Lung microvascular endothelial cell (primary cell): ENCODE measurements at regions not wholly inside any gene's neighbourhood (a gene's known extent, or its start where the extent isn't known, plus 50 kb on each side); places are given as distances from the start of the nearest gene placed in this dataset.
"Not testable (repeated sequence)": the region's sequence is repeated elsewhere in the genome, so short reads cannot be mapped to it uniquely, and the experiment has no call there.

ENCODE experiments used
- DNase-seq, 2 donors: peaks; one replicate each; pipeline versions ENCODE4 v3.0.0 to v3.0.0-alpha.2; 2010; ENCODE audit warnings: low read depth in 2 of 2

GRCh38 chr14:84029246-84029645, 1500.7 kb upstream of the FLRT2 start:
- no peak for DNase-seq

GRCh38 chr14:84029720-84030119, 1500.2 kb upstream of the FLRT2 start:
- peak; percentile 3 to 67 for DNase-seq

DNA sequence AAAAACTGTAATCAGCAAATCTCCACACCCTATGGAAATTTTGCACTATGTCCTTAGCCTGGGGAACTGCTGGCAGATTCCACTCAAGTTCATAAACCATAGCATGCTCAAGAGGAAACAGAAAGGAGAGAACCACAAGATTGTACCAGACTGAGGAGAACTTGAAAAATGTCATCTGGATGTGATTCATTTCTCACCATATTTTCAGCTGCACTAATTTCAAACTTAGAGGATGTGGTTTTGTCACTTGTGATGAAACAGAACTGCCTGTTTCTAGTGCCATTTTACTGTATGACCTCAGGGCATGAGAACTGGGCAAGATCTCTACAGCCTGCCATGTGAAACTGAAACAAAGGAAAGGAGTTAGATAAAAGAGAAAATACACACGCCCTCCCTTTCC, 1493.1 kb upstream of the FLRT2 start:
- peak; percentile 46 to 80 for DNase-seq

- DNase-seq = no peak
These were observed 1492.4 kb upstream of the FLRT2 start for GRCh38 chr14:84037593-84037992.

DNA sequence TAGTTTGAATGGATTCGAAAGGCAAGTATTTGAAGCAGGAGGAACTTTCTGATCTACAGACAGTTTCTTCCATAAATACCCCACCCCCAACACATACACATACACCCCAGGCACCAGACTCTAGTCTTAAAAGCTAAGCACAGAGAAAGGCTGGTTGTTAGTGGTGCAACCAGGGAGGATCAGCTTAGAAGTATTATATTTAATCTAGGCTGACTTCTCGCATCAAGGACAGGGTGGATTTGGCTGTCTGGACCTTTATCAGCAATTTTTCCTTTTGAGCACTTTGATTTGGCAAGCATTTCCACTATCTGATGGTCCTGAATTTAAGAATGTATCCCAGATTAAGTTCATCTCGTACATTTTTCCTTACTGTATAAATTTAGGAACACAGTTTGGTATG, 1489.8 kb upstream of the FLRT2 start:
- DNase-seq = no peak

DNA sequence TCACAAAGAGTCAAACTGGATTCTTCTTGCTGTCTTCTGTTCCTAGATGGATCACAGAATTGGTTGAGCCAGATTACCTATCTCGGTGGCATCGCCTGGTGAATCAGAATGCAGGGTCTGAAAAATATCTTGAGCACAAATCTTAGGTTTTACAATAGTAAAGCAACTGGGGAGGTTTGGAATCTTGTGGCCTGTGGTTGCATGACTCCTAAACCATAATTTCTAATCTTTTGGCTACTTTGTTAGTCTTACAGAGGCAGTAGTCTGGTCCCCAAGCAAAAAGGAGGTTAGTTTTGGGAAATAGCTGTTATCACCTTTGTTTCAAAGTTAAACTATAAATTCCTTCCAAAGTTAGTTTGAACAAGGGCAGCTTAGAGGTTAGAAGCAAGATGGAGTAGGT, 1488.5 kb upstream of the FLRT2 start:
- no peak for DNase-seq

- no peak for DNase-seq
These were observed 1487.0 kb upstream of the FLRT2 start for GRCh38 chr14:84042992-84043391.

- peak in 1 of 2 donors; percentile 91 for DNase-seq
These were observed 1465.4 kb upstream of the FLRT2 start for GRCh38 chr14:84064316-84065125.

- DNase-seq = no peak
These were observed 1464.1 kb upstream of the FLRT2 start for GRCh38 chr14:84065811-84066210.

DNA sequence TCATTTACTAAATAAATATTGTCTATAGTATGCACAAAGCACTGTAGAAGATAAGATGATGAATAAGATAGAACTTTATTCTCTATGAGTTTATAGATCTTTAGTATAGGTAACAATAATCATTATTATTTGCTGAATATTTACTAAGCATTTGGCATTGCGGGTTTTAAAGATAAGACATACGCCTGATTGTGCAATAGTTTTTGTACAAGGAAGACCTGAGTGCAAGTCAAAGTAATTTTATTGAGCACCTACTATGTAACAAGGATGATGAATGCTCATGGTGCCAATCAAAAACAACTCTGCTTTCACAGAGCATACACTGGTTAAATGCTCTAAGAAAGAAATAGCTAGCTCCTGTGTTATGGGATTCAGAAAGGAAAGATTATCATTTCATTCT, 1461.7 kb upstream of the FLRT2 start:
- DNase-seq = no peak

GRCh38 chr14:84071061-84071460, 1458.9 kb upstream of the FLRT2 start:
- no peak for DNase-seq

DNA sequence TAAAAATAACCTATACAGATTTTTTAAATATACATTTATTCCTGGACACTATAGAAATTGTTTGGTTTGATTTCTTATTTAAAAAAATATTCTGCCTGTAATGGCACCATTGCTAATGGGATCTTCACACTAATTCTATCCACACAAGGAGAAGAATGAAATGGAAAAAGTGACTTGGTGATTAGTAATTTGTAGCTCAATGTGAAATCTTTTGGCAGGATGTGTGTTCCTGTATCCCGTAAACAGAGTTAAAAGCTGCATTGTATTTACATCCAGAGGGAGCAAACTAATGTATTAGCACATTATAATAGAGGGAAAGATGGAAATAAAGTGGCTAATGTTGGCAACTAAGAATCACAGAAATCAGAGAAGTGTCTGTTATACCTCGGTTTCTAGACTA, 1455.3 kb upstream of the FLRT2 start:
- DNase-seq = peak in 1 of 2 donors; percentile 69

DNA sequence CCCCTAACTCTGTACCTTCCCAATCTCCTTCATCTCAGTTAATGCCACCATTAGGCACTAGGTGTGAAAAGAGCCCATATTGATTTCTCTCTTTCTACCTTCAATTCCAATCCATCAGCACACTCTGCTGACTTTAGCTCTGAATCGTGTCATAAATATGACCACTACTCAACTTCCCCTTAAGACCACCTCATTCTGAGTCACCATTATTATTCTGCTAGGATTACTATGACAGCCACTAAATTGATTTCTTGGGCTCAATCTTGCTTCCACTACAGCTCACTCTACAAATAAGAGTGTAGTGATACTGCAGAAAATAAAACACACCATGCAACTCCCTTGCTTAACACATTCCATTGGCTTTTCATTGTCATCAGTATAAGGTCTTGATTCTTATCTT, 1449.0 kb upstream of the FLRT2 start:
- DNase-seq = no peak

- DNase-seq = no peak
These were observed 1445.8 kb upstream of the FLRT2 start for GRCh38 chr14:84084056-84084630.

- DNase-seq = peak in 1 of 2 donors; percentile 60
These were observed 1444.5 kb upstream of the FLRT2 start for GRCh38 chr14:84085493-84085892.

DNA sequence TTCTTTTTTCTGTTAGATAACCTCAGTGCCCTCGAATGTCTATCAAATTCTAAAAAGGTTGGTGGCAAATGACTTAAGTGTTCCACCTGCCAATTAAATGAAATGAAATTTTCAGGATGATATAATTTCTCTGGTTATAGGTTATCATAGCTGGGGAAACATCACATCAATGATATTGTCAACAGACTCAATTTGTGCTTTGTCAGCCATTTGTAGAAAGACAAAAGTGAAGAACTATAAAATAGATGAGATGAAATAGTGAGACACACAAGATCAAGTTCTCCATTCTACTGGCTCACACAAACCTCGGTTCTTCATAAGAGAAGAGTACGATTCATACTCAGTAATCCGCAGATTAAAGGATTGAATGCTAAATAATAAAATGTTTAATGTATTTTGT, 1443.2 kb upstream of the FLRT2 start:
- no peak for DNase-seq

DNA sequence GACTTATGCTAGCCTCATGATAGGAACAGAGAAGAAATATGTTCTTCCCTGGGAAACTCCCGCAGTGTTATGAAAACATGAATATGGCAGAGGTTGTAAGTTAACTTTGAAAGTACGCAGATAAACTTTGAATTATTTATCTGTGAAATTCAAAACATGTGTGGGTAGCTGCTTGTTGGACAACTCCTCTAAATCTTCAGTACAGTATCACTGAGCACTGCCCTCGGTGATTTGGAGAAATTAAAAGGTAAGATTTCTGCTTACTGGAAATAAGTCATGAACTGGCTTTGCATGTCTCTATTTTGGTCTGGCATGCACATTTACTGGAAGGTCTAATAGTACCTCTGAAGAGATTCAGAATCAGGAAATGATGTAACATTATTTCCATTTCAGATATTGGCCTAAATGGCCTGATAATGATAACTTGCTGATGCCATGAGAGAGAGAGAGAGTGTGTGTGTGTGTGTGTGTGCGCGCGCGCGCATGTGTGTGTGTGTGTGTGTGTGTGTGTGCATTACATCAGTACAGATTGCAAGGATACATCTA, 1441.9 kb upstream of the FLRT2 start:
- DNase-seq = peak in 1 of 2 donors; percentile 86

- DNase-seq = no peak
These were observed 1439.1 kb upstream of the FLRT2 start for GRCh38 chr14:84090837-84091236.

GRCh38 chr14:84095681-84096080, 1434.3 kb upstream of the FLRT2 start:
- peak in 1 of 2 donors; percentile 72 for DNase-seq

DNA sequence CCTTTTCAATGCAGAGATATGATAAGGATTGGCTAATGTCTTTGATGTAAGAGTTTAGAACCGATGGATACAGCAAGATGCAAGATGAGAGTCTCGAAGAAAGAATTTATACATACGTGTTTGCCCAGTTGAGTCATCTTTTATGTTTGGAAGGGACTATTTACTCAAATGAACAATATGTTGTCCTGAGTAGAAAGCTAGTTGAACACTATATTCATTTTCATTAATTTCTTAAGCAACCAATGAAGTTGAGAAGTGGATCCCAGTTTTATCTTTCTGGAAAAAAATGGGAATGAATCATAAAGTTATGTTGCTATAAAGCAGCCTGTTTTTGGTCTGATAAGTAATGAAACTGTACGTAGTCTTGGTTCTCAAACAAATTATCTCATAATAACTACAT, 1431.7 kb upstream of the FLRT2 start:
- no peak for DNase-seq

GRCh38 chr14:84099560-84099959, 1430.4 kb upstream of the FLRT2 start:
- DNase-seq = not testable (repeated sequence)

GRCh38 chr14:84107835-84108343, 1422.1 kb upstream of the FLRT2 start:
- DNase-seq = no peak
